ENCODE measurements at regions not wholly inside any gene's neighbourhood (a gene's known extent, or its start where the extent isn't known, plus 50 kb on each side); places are given as distances from the start of the nearest gene placed in this dataset.
A peak's percentile ranks its signal among the peaks of the same experiment; 100 is the strongest.

DNA sequence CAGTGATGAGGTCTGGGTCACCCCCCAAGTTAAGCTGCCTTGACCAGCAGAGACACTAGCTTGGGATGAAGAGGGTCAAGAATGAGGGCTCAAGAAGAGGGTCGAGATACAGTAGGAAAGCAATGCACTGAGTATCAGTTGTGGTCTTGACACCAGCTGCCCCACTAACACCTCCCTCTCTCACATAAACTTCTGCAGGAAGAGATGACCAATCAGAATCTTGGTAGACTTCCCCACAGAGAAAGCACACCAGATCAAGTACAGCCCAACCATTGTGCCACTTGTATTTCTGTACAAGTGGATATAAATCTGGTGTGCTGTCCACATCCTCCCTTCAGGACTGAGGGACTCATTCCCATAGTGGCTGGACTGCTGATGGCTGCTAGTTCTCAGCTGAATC is 101.2 kb upstream of the ELL2 start:
- Histone ChIP-seq H3K27ac (ENCODE audit: low read length) (no peak overlapping the region; the same call in 1 of the 2 replicates), H3K36me3 (ENCODE audit: control insufficient read depth, insufficient read depth, low read length) (no peaks in the 10 kb centered on the region), H3K4me1 (ENCODE audit: control insufficient read depth, insufficient read depth, low read length) (peaks cover 13% of the 10 kb centered on the region; the same call in 1 of the 2 replicates), H3K27me3 (ENCODE audit: control insufficient read depth, insufficient read depth, low read length) (no peaks in the 10 kb centered on the region), H3K4me3 (ENCODE audit: low read depth in 2 of 2, low read length in 2 of 2) (no peak overlapping the region), H3K9me3 (ENCODE audit: control insufficient read depth, insufficient read depth, low read depth, low read length) (no peaks in the 10 kb centered on the region; the same call in 1 of the 2 replicates)
- no peak for ATAC-seq
- in situ Hi-C loops (cut with HindIII; ENCODE audit: low pct_unique_long_range_greater_than_20kb, low sequenced_read_pairs) (no loop called here), intact Hi-C loops (cut with micrococcal nuclease; ENCODE audit: unreplicated experiment) (no loop called here)
- TF ChIP-seq, protein P1, sequence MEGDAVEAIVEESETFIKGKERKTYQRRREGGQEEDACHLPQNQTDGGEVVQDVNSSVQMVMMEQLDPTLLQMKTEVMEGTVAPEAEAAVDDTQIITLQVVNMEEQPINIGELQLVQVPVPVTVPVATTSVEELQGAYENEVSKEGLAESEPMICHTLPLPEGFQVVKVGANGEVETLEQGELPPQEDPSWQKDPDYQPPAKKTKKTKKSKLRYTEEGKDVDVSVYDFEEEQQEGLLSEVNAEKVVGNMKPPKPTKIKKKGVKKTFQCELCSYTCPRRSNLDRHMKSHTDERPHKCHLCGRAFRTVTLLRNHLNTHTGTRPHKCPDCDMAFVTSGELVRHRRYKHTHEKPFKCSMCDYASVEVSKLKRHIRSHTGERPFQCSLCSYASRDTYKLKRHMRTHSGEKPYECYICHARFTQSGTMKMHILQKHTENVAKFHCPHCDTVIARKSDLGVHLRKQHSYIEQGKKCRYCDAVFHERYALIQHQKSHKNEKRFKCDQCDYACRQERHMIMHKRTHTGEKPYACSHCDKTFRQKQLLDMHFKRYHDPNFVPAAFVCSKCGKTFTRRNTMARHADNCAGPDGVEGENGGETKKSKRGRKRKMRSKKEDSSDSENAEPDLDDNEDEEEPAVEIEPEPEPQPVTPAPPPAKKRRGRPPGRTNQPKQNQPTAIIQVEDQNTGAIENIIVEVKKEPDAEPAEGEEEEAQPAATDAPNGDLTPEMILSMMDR (IDR thresholded peaks at IDR 0.05): no peak
- POLR2A ChIA-PET: no interaction called here
- CTCF ChIA-PET: no interaction called here
- no TSS peak for BruUV-seq (replicated peaks)
- DNase-seq (ENCODE audit: low read depth, low spot score): no peak

DNA sequence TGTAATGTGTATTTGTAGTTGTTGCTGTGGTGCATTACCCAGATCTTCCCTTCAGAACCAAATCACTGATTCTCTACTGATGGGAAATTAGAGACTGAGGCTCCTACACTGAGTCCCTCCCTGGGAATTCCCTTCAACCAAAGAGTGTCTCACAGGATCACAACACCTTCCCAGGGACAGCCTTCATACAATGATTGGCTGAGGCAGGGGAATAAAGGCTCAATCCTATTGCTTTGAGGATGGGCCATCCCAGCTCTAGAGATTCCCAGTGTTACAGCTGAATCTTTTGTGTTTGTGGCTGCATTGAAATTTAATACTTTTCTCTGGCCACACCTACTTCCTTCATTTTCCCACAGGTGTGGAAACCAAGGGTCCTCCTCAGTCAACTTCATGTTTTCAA is 96.4 kb upstream of the ELL2 start:
- H3K27ac ChIP-seq (ENCODE audit: low read length): no peak overlapping the region
- ChIA-PET CTCF (no interaction called here), POLR2A (interaction anchor here (0.5 kb wide), 1 partner anchor 189 kb away, joined by 3 read pairs; no protein-coding TSS in a partner anchor)
- intact Hi-C loops (cut with micrococcal nuclease; ENCODE audit: unreplicated experiment): no loop called here
- no peaks in the 10 kb centered on the region for H3K36me3 ChIP-seq (ENCODE audit: control insufficient read depth, insufficient read depth, low read length)
- H3K27me3 ChIP-seq (ENCODE audit: control insufficient read depth, insufficient read depth, low read length): no peaks in the 10 kb centered on the region
- no peaks in the 10 kb centered on the region; the same call in 1 of the 2 replicates for H3K9me3 ChIP-seq (ENCODE audit: control insufficient read depth, insufficient read depth, low read depth, low read length)
- no TSS peak for BruUV-seq (replicated peaks)
- H3K4me3 ChIP-seq (ENCODE audit: low read depth in 2 of 2, low read length in 2 of 2): no peak overlapping the region
- ATAC-seq (no peak), DNase-seq (ENCODE audit: low read depth, low spot score) (no peak)
- TF ChIP-seq, protein P1 (IDR thresholded peaks at IDR 0.05): no peak
- no peak for TF ChIP-seq POLR2AphosphoS5 (IDR thresholded peaks at IDR 0.05; ENCODE audit: low read depth, low read length)
- TF ChIP-seq SIN3A (IDR thresholded peaks at IDR 0.05; ENCODE audit: borderline replicate concordance, insufficient read depth, low read depth, low read length): no peak
- in situ Hi-C loops (cut with HindIII; ENCODE audit: low pct_unique_long_range_greater_than_20kb, low sequenced_read_pairs): no loop called here
- H3K4me1 ChIP-seq (ENCODE audit: control insufficient read depth, insufficient read depth, low read length): no peaks in the 10 kb centered on the region

DNA sequence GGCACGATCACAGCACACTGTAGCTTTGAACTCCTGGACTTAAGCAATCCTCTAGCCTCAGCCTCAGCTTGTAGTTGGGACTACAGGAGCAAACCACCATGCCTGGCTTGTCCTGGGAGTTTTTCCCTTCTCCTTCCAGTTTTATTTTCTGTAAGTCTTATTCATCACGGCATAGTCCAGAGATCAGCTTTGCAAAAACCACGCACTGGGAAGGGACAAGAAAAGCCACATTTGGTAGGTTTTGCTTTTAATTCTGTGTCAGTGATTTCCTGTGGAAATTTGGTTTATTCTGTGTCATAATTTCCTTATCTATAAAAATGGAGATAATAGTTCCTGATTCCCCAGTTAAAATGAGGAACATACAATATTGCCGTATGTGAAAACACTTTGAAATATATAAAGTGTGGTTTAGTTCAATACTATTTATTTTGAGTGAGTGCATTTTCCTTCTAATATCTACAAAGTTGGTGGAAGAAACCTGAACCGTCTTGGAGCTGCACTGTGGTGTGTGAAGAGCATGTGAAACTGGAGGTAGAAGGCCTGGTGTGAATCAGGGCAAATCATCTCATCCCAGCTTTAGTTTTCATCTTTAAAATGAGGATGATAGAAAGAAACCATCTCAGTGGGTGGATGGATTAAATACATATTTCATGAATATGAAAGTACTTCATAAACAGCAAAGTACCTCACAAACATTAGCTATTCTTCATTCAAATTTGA is 92.8 kb upstream of the ELL2 start:
- Histone ChIP-seq H3K36me3 (ENCODE audit: control insufficient read depth, insufficient read depth, low read length) (no peaks in the 10 kb centered on the region), H3K27me3 (ENCODE audit: control insufficient read depth, insufficient read depth, low read length) (no peaks in the 10 kb centered on the region), H3K9me3 (ENCODE audit: control insufficient read depth, insufficient read depth, low read depth, low read length) (no peaks in the 10 kb centered on the region), H3K4me1 (ENCODE audit: control insufficient read depth, insufficient read depth, low read length) (no peaks in the 10 kb centered on the region), H3K27ac (ENCODE audit: low read length) (peak overlapping the region; percentile 42; the same call in 1 of the 2 replicates), H3K4me3 (ENCODE audit: low read depth in 2 of 2, low read length in 2 of 2) (no peak overlapping the region)
- ChIA-PET POLR2A (no interaction called here), CTCF (no interaction called here)
- BruUV-seq (replicated peaks): no TSS peak
- in situ Hi-C loops (cut with HindIII; ENCODE audit: low pct_unique_long_range_greater_than_20kb, low sequenced_read_pairs): no loop called here
- no peak for ATAC-seq
- intact Hi-C loops (cut with micrococcal nuclease; ENCODE audit: unreplicated experiment): no loop called here
- TF ChIP-seq, protein P2, sequence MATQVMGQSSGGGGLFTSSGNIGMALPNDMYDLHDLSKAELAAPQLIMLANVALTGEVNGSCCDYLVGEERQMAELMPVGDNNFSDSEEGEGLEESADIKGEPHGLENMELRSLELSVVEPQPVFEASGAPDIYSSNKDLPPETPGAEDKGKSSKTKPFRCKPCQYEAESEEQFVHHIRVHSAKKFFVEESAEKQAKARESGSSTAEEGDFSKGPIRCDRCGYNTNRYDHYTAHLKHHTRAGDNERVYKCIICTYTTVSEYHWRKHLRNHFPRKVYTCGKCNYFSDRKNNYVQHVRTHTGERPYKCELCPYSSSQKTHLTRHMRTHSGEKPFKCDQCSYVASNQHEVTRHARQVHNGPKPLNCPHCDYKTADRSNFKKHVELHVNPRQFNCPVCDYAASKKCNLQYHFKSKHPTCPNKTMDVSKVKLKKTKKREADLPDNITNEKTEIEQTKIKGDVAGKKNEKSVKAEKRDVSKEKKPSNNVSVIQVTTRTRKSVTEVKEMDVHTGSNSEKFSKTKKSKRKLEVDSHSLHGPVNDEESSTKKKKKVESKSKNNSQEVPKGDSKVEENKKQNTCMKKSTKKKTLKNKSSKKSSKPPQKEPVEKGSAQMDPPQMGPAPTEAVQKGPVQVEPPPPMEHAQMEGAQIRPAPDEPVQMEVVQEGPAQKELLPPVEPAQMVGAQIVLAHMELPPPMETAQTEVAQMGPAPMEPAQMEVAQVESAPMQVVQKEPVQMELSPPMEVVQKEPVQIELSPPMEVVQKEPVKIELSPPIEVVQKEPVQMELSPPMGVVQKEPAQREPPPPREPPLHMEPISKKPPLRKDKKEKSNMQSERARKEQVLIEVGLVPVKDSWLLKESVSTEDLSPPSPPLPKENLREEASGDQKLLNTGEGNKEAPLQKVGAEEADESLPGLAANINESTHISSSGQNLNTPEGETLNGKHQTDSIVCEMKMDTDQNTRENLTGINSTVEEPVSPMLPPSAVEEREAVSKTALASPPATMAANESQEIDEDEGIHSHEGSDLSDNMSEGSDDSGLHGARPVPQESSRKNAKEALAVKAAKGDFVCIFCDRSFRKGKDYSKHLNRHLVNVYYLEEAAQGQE (IDR thresholded peaks at IDR 0.05; ENCODE audit: insufficient read depth in 1 of 2, low read depth in 2 of 2, low read length in 1 of 2): no peak
- TF ChIP-seq, protein P1 (IDR thresholded peaks at IDR 0.05): no peak
- no peak for TF ChIP-seq TCF7L2 (IDR thresholded peaks at IDR 0.05; ENCODE audit: low read depth, low read length)
- TF ChIP-seq POLR2AphosphoS5 (IDR thresholded peaks at IDR 0.05; ENCODE audit: low read depth, low read length): no peak
- no peak for DNase-seq (ENCODE audit: low read depth, low spot score)
